Right lobe of liver (tissue), 4 donors: ENCODE measurements at regions not wholly inside any gene's neighbourhood (a gene's known extent, or its start where the extent isn't known, plus 50 kb on each side); places are given as distances from the start of the nearest gene placed in this dataset.

Experiments
- CTCF ChIP-seq, 4 donors: fragments of 200-600 bp in 3 of 4; fragments of 450-650 bp in 1 of 4; IDR thresholded peaks; one replicate each; pipeline versions ENCODE4 v1.5.1 to v1.8.0; 2016 to 2022; ENCODE audit warnings: antibody characterized with exemption in 4 of 4, mild to moderate bottlenecking in 2 of 4
- POLR2A ChIP-seq: fragments of 450-650 bp; IDR thresholded peaks from one replicate; pipeline ENCODE4 v1.6.1; 2017; ENCODE audit warnings: antibody characterized with exemption, mild to moderate bottlenecking
- donor health status: DM: no; HTN: no; CAD: no.
- donor health status: DM: no; HTN: no; CAD: no.
- donor health status: DM: no; HTN: yes; CAD: no.

GRCh38 chr5:18325431-18325830, 691.2 kb downstream of the TAF11L14 start:
- TF ChIP-seq CTCF (IDR thresholded peaks at IDR 0.05) (no peak), POLR2A (no peak)
